GM23338 (cell line): ENCODE measurements at regions not wholly inside any gene's neighbourhood (a gene's known extent, or its start where the extent isn't known, plus 50 kb on each side); places are given as distances from the start of the nearest gene placed in this dataset.

Source experiments
- CREB1 ChIP-seq: fragments of 250-450 bp; sonication (Bioruptor Pico); IDR thresholded peaks from 2 replicates; pipeline ENCODE4 v1.5.0; 2020; ENCODE audit warnings: low read depth, mild to moderate bottlenecking, moderate library complexity
- EZH2 ChIP-seq: fragments of 200-600 bp; sonication (generic); IDR thresholded peaks from one replicate; pipeline ENCODE4 v1.8.0; 2017; ENCODE audit warnings: antibody characterized with exemption, mild to moderate bottlenecking, low read depth; ENCODE audit not compliant: unreplicated experiment
- EZH2phosphoT487 ChIP-seq: fragments of 200-600 bp; sonication (generic); IDR thresholded peaks from one replicate; pipeline ENCODE4 v1.8.1; 2018; ENCODE audit warnings: antibody characterized with exemption; ENCODE audit not compliant: unreplicated experiment
- JUNB ChIP-seq: IDR thresholded peaks from one replicate; pipeline ENCODE4 v1.6.1; 2016; ENCODE audit warnings: antibody characterized with exemption; ENCODE audit not compliant: unreplicated experiment
- POLR2AphosphoS5 ChIP-seq: IDR thresholded peaks from 2 replicates; pipeline ENCODE4 v1.6.1; 2016; ENCODE audit warnings: antibody characterized with exemption, low read depth
- ZNF114 ChIP-seq: fragments of 250-450 bp; sonication (Bioruptor Pico); IDR thresholded peaks from 2 replicates; pipeline ENCODE4 v1.5.0; 2020; ENCODE audit warnings: mild to moderate bottlenecking, moderate library complexity
- ZNF331 ChIP-seq: fragments of 250-450 bp; sonication (Bioruptor Pico); IDR thresholded peaks from 2 replicates; pipeline ENCODE4 v1.5.0; 2020; ENCODE audit warnings: low read depth, mild to moderate bottlenecking, moderate library complexity
- TF ChIP-seq, protein P1 (sequence below): fragments of 250-450 bp; sonication (Bioruptor Pico); IDR thresholded peaks from 2 replicates; pipeline ENCODE4 v1.5.0; 2020; ENCODE audit warnings: mild to moderate bottlenecking, moderate library complexity
- TF ChIP-seq, protein P2 (sequence below), 2 experiments: fragments of 200-600 bp in 1 of 2; sonication (generic) in 1 of 2; conservative IDR thresholded peaks; 2 replicates each; pipeline versions ENCODE4 v1.5.1 to v1.6.1; 2016 to 2017; ENCODE audit warnings: antibody characterized with exemption in 2 of 2, low read depth in 2 of 2, mild to moderate bottlenecking in 2 of 2, moderate library complexity in 1 of 2
- TF ChIP-seq, protein P3 (sequence below): IDR thresholded peaks from one replicate; pipeline ENCODE4 v1.6.1; 2018; ENCODE audit warnings: antibody characterized with exemption; ENCODE audit not compliant: unreplicated experiment
- TF ChIP-seq, protein P4 (sequence below): IDR thresholded peaks from 2 replicates; pipeline ENCODE4 v1.6.1; 2016; ENCODE audit warnings: antibody characterized with exemption

DNA sequence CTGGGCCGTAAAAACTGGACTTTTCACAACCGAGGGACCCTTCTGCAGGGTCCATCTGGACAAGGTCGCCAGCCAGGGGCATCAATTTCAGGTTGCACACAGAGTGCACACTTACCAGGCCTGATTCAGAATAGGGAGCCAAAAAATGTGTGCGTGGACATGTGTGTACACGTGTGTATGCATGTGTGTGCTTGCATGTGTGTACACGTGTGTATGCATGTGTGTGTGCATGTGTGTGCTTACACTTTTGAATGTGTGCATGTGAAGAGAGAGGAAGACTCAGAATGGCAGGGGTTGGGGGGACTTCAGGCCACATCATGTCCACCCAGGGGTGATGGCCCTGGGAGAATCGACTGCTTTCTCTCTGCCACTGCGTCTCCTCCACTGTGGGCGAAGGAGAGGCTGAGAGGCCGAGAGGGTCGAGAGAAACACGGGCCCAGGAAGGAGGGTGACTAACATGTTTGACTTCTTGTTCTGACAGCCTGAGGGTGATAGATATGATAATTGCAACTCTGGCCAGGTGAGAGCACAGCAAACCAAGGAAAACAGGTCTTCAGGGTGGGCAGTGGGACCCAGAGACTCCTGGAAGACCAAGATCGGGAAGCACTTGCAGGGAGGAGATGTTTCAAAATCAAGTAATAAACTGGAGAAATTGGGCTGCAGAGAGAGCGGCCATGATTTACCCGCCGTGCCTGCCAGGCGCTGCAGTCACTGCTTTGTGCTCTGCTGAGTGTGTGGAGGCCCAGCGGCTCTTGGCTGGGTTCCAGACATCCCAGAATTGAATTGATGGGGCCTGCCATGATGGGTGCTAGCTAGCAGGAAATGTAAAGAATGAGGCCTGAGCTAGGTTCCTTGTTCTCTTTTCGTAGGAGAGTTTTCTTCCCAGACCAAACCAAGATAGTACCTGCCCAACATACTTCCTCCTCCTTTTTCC lies 310.8 kb downstream of the QKI start:
- TF ChIP-seq, protein P1, sequence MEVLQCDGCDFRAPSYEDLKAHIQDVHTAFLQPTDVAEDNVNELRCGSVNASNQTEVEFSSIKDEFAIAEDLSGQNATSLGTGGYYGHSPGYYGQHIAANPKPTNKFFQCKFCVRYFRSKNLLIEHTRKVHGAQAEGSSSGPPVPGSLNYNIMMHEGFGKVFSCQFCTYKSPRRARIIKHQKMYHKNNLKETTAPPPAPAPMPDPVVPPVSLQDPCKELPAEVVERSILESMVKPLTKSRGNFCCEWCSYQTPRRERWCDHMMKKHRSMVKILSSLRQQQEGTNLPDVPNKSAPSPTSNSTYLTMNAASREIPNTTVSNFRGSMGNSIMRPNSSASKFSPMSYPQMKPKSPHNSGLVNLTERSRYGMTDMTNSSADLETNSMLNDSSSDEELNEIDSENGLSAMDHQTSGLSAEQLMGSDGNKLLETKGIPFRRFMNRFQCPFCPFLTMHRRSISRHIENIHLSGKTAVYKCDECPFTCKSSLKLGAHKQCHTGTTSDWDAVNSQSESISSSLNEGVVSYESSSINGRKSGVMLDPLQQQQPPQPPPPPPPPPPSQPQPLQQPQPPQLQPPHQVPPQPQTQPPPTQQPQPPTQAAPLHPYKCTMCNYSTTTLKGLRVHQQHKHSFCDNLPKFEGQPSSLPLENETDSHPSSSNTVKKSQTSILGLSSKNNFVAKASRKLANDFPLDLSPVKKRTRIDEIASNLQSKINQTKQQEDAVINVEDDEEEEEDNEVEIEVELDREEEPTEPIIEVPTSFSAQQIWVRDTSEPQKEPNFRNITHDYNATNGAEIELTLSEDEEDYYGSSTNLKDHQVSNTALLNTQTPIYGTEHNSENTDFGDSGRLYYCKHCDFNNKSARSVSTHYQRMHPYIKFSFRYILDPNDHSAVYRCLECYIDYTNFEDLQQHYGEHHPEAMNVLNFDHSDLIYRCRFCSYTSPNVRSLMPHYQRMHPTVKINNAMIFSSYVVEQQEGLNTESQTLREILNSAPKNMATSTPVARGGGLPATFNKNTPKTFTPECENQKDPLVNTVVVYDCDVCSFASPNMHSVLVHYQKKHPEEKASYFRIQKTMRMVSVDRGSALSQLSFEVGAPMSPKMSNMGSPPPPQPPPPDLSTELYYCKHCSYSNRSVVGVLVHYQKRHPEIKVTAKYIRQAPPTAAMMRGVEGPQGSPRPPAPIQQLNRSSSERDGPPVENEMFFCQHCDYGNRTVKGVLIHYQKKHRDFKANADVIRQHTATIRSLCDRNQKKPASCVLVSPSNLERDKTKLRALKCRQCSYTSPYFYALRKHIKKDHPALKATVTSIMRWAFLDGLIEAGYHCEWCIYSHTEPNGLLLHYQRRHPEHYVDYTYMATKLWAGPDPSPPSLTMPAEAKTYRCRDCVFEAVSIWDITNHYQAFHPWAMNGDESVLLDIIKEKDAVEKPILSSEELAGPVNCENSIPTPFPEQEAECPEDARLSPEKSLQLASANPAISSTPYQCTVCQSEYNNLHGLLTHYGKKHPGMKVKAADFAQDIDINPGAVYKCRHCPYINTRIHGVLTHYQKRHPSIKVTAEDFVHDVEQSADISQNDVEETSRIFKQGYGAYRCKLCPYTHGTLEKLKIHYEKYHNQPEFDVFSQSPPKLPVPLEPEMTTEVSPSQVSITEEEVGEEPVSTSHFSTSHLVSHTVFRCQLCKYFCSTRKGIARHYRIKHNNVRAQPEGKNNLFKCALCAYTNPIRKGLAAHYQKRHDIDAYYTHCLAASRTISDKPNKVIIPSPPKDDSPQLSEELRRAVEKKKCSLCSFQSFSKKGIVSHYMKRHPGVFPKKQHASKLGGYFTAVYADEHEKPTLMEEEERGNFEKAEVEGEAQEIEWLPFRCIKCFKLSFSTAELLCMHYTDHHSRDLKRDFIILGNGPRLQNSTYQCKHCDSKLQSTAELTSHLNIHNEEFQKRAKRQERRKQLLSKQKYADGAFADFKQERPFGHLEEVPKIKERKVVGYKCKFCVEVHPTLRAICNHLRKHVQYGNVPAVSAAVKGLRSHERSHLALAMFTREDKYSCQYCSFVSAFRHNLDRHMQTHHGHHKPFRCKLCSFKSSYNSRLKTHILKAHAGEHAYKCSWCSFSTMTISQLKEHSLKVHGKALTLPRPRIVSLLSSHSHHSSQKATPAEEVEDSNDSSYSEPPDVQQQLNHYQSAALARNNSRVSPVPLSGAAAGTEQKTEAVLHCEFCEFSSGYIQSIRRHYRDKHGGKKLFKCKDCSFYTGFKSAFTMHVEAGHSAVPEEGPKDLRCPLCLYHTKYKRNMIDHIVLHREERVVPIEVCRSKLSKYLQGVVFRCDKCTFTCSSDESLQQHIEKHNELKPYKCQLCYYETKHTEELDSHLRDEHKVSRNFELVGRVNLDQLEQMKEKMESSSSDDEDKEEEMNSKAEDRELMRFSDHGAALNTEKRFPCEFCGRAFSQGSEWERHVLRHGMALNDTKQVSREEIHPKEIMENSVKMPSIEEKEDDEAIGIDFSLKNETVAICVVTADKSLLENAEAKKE (CRISPR knock-in tag): no peak
- TF ChIP-seq, protein P2, sequence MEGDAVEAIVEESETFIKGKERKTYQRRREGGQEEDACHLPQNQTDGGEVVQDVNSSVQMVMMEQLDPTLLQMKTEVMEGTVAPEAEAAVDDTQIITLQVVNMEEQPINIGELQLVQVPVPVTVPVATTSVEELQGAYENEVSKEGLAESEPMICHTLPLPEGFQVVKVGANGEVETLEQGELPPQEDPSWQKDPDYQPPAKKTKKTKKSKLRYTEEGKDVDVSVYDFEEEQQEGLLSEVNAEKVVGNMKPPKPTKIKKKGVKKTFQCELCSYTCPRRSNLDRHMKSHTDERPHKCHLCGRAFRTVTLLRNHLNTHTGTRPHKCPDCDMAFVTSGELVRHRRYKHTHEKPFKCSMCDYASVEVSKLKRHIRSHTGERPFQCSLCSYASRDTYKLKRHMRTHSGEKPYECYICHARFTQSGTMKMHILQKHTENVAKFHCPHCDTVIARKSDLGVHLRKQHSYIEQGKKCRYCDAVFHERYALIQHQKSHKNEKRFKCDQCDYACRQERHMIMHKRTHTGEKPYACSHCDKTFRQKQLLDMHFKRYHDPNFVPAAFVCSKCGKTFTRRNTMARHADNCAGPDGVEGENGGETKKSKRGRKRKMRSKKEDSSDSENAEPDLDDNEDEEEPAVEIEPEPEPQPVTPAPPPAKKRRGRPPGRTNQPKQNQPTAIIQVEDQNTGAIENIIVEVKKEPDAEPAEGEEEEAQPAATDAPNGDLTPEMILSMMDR (conservative IDR thresholded peaks at IDR 0.05; ENCODE audit: low read depth in 2 of 2): no peak
- TF ChIP-seq EZH2 (no peak), POLR2AphosphoS5 (no peak), EZH2phosphoT487 (no peak), ZNF114 (CRISPR knock-in tag) (no peak), JUNB (no peak), ZNF331 (CRISPR knock-in tag) (no peak), CREB1 (no peak)
- TF ChIP-seq, protein P3, sequence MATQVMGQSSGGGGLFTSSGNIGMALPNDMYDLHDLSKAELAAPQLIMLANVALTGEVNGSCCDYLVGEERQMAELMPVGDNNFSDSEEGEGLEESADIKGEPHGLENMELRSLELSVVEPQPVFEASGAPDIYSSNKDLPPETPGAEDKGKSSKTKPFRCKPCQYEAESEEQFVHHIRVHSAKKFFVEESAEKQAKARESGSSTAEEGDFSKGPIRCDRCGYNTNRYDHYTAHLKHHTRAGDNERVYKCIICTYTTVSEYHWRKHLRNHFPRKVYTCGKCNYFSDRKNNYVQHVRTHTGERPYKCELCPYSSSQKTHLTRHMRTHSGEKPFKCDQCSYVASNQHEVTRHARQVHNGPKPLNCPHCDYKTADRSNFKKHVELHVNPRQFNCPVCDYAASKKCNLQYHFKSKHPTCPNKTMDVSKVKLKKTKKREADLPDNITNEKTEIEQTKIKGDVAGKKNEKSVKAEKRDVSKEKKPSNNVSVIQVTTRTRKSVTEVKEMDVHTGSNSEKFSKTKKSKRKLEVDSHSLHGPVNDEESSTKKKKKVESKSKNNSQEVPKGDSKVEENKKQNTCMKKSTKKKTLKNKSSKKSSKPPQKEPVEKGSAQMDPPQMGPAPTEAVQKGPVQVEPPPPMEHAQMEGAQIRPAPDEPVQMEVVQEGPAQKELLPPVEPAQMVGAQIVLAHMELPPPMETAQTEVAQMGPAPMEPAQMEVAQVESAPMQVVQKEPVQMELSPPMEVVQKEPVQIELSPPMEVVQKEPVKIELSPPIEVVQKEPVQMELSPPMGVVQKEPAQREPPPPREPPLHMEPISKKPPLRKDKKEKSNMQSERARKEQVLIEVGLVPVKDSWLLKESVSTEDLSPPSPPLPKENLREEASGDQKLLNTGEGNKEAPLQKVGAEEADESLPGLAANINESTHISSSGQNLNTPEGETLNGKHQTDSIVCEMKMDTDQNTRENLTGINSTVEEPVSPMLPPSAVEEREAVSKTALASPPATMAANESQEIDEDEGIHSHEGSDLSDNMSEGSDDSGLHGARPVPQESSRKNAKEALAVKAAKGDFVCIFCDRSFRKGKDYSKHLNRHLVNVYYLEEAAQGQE: no peak
- TF ChIP-seq, protein P4, sequence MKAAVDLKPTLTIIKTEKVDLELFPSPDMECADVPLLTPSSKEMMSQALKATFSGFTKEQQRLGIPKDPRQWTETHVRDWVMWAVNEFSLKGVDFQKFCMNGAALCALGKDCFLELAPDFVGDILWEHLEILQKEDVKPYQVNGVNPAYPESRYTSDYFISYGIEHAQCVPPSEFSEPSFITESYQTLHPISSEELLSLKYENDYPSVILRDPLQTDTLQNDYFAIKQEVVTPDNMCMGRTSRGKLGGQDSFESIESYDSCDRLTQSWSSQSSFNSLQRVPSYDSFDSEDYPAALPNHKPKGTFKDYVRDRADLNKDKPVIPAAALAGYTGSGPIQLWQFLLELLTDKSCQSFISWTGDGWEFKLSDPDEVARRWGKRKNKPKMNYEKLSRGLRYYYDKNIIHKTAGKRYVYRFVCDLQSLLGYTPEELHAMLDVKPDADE: no peak
